ENCODE measurements at regions not wholly inside any gene's neighbourhood (a gene's known extent, or its start where the extent isn't known, plus 50 kb on each side); places are given as distances from the start of the nearest gene placed in this dataset.

DNA sequence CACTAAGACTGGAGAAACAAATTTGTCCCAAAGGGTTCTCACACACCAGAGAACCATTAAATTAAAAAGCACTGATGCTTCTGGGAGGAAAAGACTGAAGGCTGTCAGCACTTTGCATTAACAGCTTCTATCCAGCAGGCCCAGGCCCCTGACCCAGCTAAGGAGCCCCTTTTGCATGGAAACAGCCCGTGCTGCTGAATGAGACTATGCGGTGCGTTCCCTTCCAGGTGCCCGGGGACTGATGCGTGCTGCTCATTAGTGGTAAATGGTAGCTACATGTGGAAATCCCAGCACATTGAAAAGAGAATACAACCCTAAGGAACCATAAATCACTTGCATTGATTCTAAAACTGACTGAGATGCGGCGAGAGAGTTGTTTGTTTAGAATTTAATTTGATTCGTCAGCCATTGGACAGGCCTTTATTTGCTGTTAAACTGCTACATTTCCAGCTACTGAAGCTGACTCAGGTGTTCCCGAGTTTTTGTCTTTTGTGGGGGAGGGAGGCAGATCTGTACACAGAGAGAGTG, 351.0 kb upstream of the SLC24A2 start (continued):
- TF ChIP-seq GTF2F1 (IDR thresholded peaks at IDR 0.05; ENCODE audit: borderline replicate concordance, low read depth, low read length) (no peak), CTCF (IDR thresholded peaks at IDR 0.05; ENCODE audit: control extremely low read depth in 1 of 3, insufficient read depth in 1 of 3, low read depth in 1 of 3, low read length in 3 of 3) (no peak), HDAC2 (IDR thresholded peaks at IDR 0.05; ENCODE audit: borderline replicate concordance in 1 of 2, low read depth in 2 of 2, low read length in 2 of 2) (no peak), TBP (IDR thresholded peaks at IDR 0.05; ENCODE audit: low read depth, low read length) (no peak), EZH2 (IDR thresholded peaks at IDR 0.05; ENCODE audit: low read depth, low read length, severe bottlenecking) (no peak)
- TF ChIP-seq, protein P1, sequence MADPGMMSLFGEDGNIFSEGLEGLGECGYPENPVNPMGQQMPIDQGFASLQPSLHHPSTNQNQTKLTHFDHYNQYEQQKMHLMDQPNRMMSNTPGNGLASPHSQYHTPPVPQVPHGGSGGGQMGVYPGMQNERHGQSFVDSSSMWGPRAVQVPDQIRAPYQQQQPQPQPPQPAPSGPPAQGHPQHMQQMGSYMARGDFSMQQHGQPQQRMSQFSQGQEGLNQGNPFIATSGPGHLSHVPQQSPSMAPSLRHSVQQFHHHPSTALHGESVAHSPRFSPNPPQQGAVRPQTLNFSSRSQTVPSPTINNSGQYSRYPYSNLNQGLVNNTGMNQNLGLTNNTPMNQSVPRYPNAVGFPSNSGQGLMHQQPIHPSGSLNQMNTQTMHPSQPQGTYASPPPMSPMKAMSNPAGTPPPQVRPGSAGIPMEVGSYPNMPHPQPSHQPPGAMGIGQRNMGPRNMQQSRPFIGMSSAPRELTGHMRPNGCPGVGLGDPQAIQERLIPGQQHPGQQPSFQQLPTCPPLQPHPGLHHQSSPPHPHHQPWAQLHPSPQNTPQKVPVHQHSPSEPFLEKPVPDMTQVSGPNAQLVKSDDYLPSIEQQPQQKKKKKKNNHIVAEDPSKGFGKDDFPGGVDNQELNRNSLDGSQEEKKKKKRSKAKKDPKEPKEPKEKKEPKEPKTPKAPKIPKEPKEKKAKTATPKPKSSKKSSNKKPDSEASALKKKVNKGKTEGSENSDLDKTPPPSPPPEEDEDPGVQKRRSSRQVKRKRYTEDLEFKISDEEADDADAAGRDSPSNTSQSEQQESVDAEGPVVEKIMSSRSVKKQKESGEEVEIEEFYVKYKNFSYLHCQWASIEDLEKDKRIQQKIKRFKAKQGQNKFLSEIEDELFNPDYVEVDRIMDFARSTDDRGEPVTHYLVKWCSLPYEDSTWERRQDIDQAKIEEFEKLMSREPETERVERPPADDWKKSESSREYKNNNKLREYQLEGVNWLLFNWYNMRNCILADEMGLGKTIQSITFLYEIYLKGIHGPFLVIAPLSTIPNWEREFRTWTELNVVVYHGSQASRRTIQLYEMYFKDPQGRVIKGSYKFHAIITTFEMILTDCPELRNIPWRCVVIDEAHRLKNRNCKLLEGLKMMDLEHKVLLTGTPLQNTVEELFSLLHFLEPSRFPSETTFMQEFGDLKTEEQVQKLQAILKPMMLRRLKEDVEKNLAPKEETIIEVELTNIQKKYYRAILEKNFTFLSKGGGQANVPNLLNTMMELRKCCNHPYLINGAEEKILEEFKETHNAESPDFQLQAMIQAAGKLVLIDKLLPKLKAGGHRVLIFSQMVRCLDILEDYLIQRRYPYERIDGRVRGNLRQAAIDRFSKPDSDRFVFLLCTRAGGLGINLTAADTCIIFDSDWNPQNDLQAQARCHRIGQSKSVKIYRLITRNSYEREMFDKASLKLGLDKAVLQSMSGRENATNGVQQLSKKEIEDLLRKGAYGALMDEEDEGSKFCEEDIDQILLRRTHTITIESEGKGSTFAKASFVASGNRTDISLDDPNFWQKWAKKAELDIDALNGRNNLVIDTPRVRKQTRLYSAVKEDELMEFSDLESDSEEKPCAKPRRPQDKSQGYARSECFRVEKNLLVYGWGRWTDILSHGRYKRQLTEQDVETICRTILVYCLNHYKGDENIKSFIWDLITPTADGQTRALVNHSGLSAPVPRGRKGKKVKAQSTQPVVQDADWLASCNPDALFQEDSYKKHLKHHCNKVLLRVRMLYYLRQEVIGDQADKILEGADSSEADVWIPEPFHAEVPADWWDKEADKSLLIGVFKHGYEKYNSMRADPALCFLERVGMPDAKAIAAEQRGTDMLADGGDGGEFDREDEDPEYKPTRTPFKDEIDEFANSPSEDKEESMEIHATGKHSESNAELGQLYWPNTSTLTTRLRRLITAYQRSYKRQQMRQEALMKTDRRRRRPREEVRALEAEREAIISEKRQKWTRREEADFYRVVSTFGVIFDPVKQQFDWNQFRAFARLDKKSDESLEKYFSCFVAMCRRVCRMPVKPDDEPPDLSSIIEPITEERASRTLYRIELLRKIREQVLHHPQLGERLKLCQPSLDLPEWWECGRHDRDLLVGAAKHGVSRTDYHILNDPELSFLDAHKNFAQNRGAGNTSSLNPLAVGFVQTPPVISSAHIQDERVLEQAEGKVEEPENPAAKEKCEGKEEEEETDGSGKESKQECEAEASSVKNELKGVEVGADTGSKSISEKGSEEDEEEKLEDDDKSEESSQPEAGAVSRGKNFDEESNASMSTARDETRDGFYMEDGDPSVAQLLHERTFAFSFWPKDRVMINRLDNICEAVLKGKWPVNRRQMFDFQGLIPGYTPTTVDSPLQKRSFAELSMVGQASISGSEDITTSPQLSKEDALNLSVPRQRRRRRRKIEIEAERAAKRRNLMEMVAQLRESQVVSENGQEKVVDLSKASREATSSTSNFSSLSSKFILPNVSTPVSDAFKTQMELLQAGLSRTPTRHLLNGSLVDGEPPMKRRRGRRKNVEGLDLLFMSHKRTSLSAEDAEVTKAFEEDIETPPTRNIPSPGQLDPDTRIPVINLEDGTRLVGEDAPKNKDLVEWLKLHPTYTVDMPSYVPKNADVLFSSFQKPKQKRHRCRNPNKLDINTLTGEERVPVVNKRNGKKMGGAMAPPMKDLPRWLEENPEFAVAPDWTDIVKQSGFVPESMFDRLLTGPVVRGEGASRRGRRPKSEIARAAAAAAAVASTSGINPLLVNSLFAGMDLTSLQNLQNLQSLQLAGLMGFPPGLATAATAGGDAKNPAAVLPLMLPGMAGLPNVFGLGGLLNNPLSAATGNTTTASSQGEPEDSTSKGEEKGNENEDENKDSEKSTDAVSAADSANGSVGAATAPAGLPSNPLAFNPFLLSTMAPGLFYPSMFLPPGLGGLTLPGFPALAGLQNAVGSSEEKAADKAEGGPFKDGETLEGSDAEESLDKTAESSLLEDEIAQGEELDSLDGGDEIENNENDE (IDR thresholded peaks at IDR 0.05; ENCODE audit: insufficient replicate concordance, low read length), result no peak

Measured in H1 (cell line).